Tibial nerve (tissue), 4 donors: ENCODE measurements at regions not wholly inside any gene's neighbourhood (a gene's known extent, or its start where the extent isn't known, plus 50 kb on each side); places are given as distances from the start of the nearest gene placed in this dataset.

Experiments
- DNase-seq, 2 donors: peaks; one replicate each; pipeline ENCODE4 v3.0.0-alpha.2; 2019; ENCODE audit warnings: low spot score in 2 of 2
- H3K27ac ChIP-seq, 4 donors: fragments of 200-600 bp; sonication (generic) in 3 of 4; one replicate each; pipeline ENCODE4 v1.5.1; 2017 to 2019; ENCODE audit warnings: mild to moderate bottlenecking in 1 of 4
- H3K27me3 ChIP-seq, 2 donors: fragments of 200-600 bp; sonication (generic) in 1 of 2; one replicate each; pipeline versions ENCODE4 v1.5.1 to v1.6.0; 2017 to 2019
- H3K36me3 ChIP-seq, 3 donors: fragments of 200-600 bp; sonication (generic); one replicate each; pipeline ENCODE4 v1.5.1; 2018 to 2019
- H3K4me1 ChIP-seq, 4 donors: fragments of 200-600 bp; sonication (generic) in 3 of 4; one replicate each; pipeline ENCODE4 v1.5.1; 2017 to 2019
- H3K4me3 ChIP-seq, 4 donors: fragments of 200-600 bp; sonication (generic) in 3 of 4; one replicate each; pipeline ENCODE4 v1.5.1; 2017 to 2019; ENCODE audit warnings: mild to moderate bottlenecking in 1 of 4, moderate library complexity in 1 of 4
- H3K9me3 ChIP-seq, 4 donors: fragments of 200-600 bp; sonication (generic) in 3 of 4; one replicate each; pipeline ENCODE4 v1.5.1; 2017 to 2019
- CTCF ChIP-seq, 5 experiments: fragments of 200-600 bp in 3 of 5; fragments of 450-650 bp in 2 of 5; sonication (generic) in 3 of 5; IDR thresholded peaks; one replicate each; pipeline ENCODE4 v1.5.1; 2016 to 2019; ENCODE audit warnings: antibody characterized with exemption in 5 of 5, mild to moderate bottlenecking in 3 of 5, moderate library complexity in 2 of 5
- EP300 ChIP-seq, 2 donors: sonication (generic); formaldehyde crosslinking; IDR thresholded peaks; one replicate each; pipeline ENCODE4 v1.6.1; 2017; ENCODE audit warnings: antibody characterized with exemption in 2 of 2, mild to moderate bottlenecking in 1 of 2
- POLR2A ChIP-seq, 2 donors: fragments of 450-650 bp; IDR thresholded peaks; one replicate each; pipeline ENCODE4 v1.6.1; 2017; ENCODE audit warnings: antibody characterized with exemption in 2 of 2, mild to moderate bottlenecking in 2 of 2, moderate library complexity in 2 of 2
- WGBS, 2 donors: methylation state at CpG; one replicate each; pipeline ENCODE4 v1.1.5; 2018; 5-methylcytosine and 5-hydroxymethylcytosine counted together

GRCh38 chr1:81156887-81157286 is 643.8 kb upstream of the ADGRL2 start:
- TF ChIP-seq EP300 (IDR thresholded peaks at IDR 0.05) (no peak), POLR2A (IDR thresholded peaks at IDR 0.05) (no peak), CTCF (IDR thresholded peaks at IDR 0.05) (no peak)
- no peak for DNase-seq
- Histone ChIP-seq H3K4me1 (no peaks in the 10 kb centered on the region), H3K27me3 (no peaks in the 10 kb centered on the region), H3K27ac (no peak overlapping the region), H3K9me3 (no peaks in the 10 kb centered on the region), H3K4me3 (no peak overlapping the region), H3K36me3 (no peaks in the 10 kb centered on the region)
- 70 to 89% methylated on average over 1 of the region's 1 CpG for WGBS, 2 donors

- WGBS, 2 donors, result 84 to 86% methylated on average over 1 of the region's 1 CpG
- H3K4me3 ChIP-seq, result no peak overlapping the region
- TF ChIP-seq CTCF (IDR thresholded peaks at IDR 0.05) (no peak), POLR2A (IDR thresholded peaks at IDR 0.05) (no peak), EP300 (IDR thresholded peaks at IDR 0.05) (no peak)
Measured at GRCh38 chr1:81155131-81155530, 645.6 kb upstream of the ADGRL2 start.

GRCh38 chr1:81151206-81151605 is 649.5 kb upstream of the ADGRL2 start:
- H3K4me3 ChIP-seq, result no peak overlapping the region
- TF ChIP-seq EP300 (IDR thresholded peaks at IDR 0.05) (no peak), CTCF (IDR thresholded peaks at IDR 0.05) (no peak), POLR2A (IDR thresholded peaks at IDR 0.05) (no peak)
- H3K4me1 ChIP-seq, result no peaks in the 10 kb centered on the region
- H3K27ac ChIP-seq, result no peak overlapping the region
- H3K27me3 ChIP-seq, result no peaks in the 10 kb centered on the region
- no peaks in the 10 kb centered on the region for H3K36me3 ChIP-seq
- no peak for DNase-seq
- H3K9me3 ChIP-seq, result no peaks in the 10 kb centered on the region
- 18 to 23% methylated on average over 1 of the region's 1 CpG for WGBS, 2 donors

More at GRCh38 chr1:81155131-81155530, 645.6 kb upstream of the ADGRL2 start:
- Histone ChIP-seq H3K4me1 (no peaks in the 10 kb centered on the region), H3K36me3 (no peaks in the 10 kb centered on the region), H3K9me3 (no peaks in the 10 kb centered on the region), H3K27me3 (no peaks in the 10 kb centered on the region), H3K27ac (no peak overlapping the region)
- no peak for DNase-seq

- H3K4me1 ChIP-seq, result no peaks in the 10 kb centered on the region
- WGBS, 2 donors, result 45 to 55% methylated on average over 2 of the region's 2 CpGs
- no peaks in the 10 kb centered on the region for H3K27me3 ChIP-seq
- no peak for TF ChIP-seq POLR2A (IDR thresholded peaks at IDR 0.05)
- TF ChIP-seq EP300 (IDR thresholded peaks at IDR 0.05), result no peak
- no peak for TF ChIP-seq CTCF (IDR thresholded peaks at IDR 0.05)
- H3K9me3 ChIP-seq, result no peaks in the 10 kb centered on the region
- no peak overlapping the region for H3K4me3 ChIP-seq
- no peaks in the 10 kb centered on the region for H3K36me3 ChIP-seq
- no peak overlapping the region for H3K27ac ChIP-seq
- DNase-seq, result no peak
Measured at GRCh38 chr1:81149649-81150325, 650.9 kb upstream of the ADGRL2 start.

- TF ChIP-seq CTCF (IDR thresholded peaks at IDR 0.05), result no peak
- TF ChIP-seq EP300 (IDR thresholded peaks at IDR 0.05), result no peak
- TF ChIP-seq POLR2A (IDR thresholded peaks at IDR 0.05), result no peak
- Histone ChIP-seq H3K4me1 (peaks cover 0 to 5% (median 0%) of the 10 kb centered on the region in 4 donors), H3K36me3 (no peaks in the 10 kb centered on the region), H3K27me3 (no peaks in the 10 kb centered on the region), H3K4me3 (no peak overlapping the region), H3K27ac (no peak overlapping the region), H3K9me3 (no peaks in the 10 kb centered on the region)
- DNase-seq, result no peak
- WGBS, 2 donors, result 55 to 67% methylated on average over 4 of the region's 4 CpGs
Measured at GRCh38 chr1:81144240-81144825, 656.4 kb upstream of the ADGRL2 start.
